HepG2 (cell line): ENCODE measurements at regions not wholly inside any gene's neighbourhood (a gene's known extent, or its start where the extent isn't known, plus 50 kb on each side); places are given as distances from the start of the nearest gene placed in this dataset.

Experiments used
- ATAC-seq: fragments of 200-7000 bp; cut with Tn5 transposase; 3 replicates; pipeline ENCODE4 v1.9.1; 2020; ENCODE audit warnings: mild to moderate bottlenecking, moderate library complexity
- BruUV-seq: library from RNA; stranded (reverse); fragments of 400-500 nt; replicated peaks from 2 replicates; lab custom pipeline; 2021; lab: Mats Ljungman, UMichigan
- CTCF ChIA-PET: fragments of 300-600 bp; formaldehyde crosslinking; extraction: SDS; loops from one replicate; lab custom pipeline; 2021; ENCODE audit warnings: low total read pairs, inconsistent platforms, low intra/inter-chr PET ratio; lab: Yijun Ruan, JAX
- POLR2A ChIA-PET: fragments of 350-600 bp; sonication (Branson Sonifier 250); formaldehyde crosslinking; loops from one replicate; lab custom pipeline; 2020; ENCODE audit warnings: antibody characterized with exemption, inconsistent platforms; lab: Yijun Ruan, JAX
- DNase-seq: peaks from one replicate; pipeline ENCODE4 v3.0.0-alpha.2; 2015; ENCODE audit warnings: low spot score
- FAIRE-seq: peaks from 3 replicates; lab custom pipeline; 2011; peaks lifted over from hg19 to GRCh38; lab: Jason Lieb, UNC
- H2AFZ ChIP-seq: one replicate; pipeline ENCODE4 v1.6.1; 2011; ENCODE audit warnings: low read length, inconsistent platforms
- H3K27ac ChIP-seq: fragments of 300-600 bp; 3 replicates; pipeline ENCODE4 v1.8.0; 2011; ENCODE audit warnings: mixed run types, mild to moderate bottlenecking, mixed read lengths, low read length, inconsistent platforms; ENCODE audit not compliant: insufficient read depth; ENCODE audit errors: extremely low read length
- H3K27me3 ChIP-seq, 2 experiments: fragments of 200-600 bp in 1 of 2; 2 replicates in 1 of 2; 3 replicates in 1 of 2; pipeline versions ENCODE4 v1.6.0 to v1.8.0; 2011; ENCODE audit warnings: low read length in 2 of 2, mild to moderate bottlenecking in 2 of 2, moderate library complexity in 2 of 2, inconsistent platforms in 1 of 2; ENCODE audit not compliant: insufficient read depth in 2 of 2, control insufficient read depth in 1 of 2
- H3K36me3 ChIP-seq, 2 experiments: fragments of 200-600 bp in 1 of 2; replicated peaks in 1 of 2; 2 replicates in 1 of 2; 3 replicates in 1 of 2; pipeline versions ENCODE4 v1.5.1 to v1.8.0; 2011; ENCODE audit warnings: low read length in 2 of 2, inconsistent platforms in 1 of 2; ENCODE audit not compliant: insufficient read depth in 2 of 2, control insufficient read depth in 1 of 2
- H3K4me1 ChIP-seq: 2 replicates; pipeline ENCODE4 v1.5.1; 2012; ENCODE audit warnings: low read length, inconsistent platforms; ENCODE audit not compliant: insufficient read depth
- H3K4me2 ChIP-seq: 2 replicates; pipeline ENCODE4 v1.6.0; 2011; ENCODE audit warnings: low read depth, low read length, inconsistent platforms
- H3K4me3 ChIP-seq, 3 experiments: fragments of 200-600 bp in 1 of 3; sonication (generic), shearing (Covaris generic) in 1 of 3; replicated peaks in 1 of 3; 2 replicates each; pipeline ENCODE4 v1.5.1; 2011 to 2016; ENCODE audit warnings: low read length in 3 of 3, inconsistent platforms in 2 of 3, low read depth in 2 of 3, mild to moderate bottlenecking in 2 of 3, control low read depth in 1 of 3, mixed read lengths in 1 of 3; ENCODE audit not compliant: insufficient read depth in 1 of 3
- H3K79me2 ChIP-seq: one replicate; pipeline ENCODE4 v1.6.1; 2011; ENCODE audit warnings: low read length, inconsistent platforms; ENCODE audit not compliant: insufficient read depth
- H3K9ac ChIP-seq: 2 replicates; pipeline ENCODE4 v1.6.0; 2011; ENCODE audit warnings: mild to moderate bottlenecking, low read depth, low read length, inconsistent platforms; ENCODE audit not compliant: insufficient read depth
- H3K9me3 ChIP-seq: 2 replicates; pipeline ENCODE4 v1.5.1; 2012; ENCODE audit warnings: mild to moderate bottlenecking, low read length
- H4K20me1 ChIP-seq: 2 replicates; pipeline ENCODE4 v1.6.0; 2011; ENCODE audit warnings: inconsistent platforms, mild to moderate bottlenecking, low read length, moderate library complexity; ENCODE audit not compliant: insufficient read depth
- ATF5 ChIP-seq: sonication (generic); formaldehyde crosslinking; IDR thresholded peaks from 2 replicates; pipeline ENCODE4 v1.4.0; 2020; ENCODE audit warnings: mild to moderate bottlenecking, low read depth, missing genetic modification reagents
- CEBPB ChIP-seq: IDR thresholded peaks from 2 replicates; pipeline ENCODE4 v1.6.1; 2011; ENCODE audit warnings: low read depth, low read length, improper control_type of control experiment, borderline replicate concordance
- CEBPG ChIP-seq: IDR thresholded peaks from 2 replicates; pipeline ENCODE4 v1.6.1; 2016
- ISL2 ChIP-seq: sonication (generic); formaldehyde crosslinking; IDR thresholded peaks from 2 replicates; pipeline ENCODE4 v1.5.0; 2020; ENCODE audit warnings: missing genetic modification reagents
- SYNCRIP ChIP-seq: fragments of 200-400 bp; formaldehyde crosslinking; IDR thresholded peaks from 2 replicates; pipeline ENCODE4 v1.6.1; 2018; ENCODE audit warnings: mild to moderate bottlenecking, low read depth, low read length; ENCODE audit not compliant: insufficient read depth
- ZMAT5 ChIP-seq: sonication (generic); formaldehyde crosslinking; IDR thresholded peaks from 2 replicates; pipeline ENCODE4 v1.5.0; 2020; ENCODE audit warnings: mild to moderate bottlenecking, low read depth, missing genetic modification reagents, borderline replicate concordance
- ZNF614 ChIP-seq: IDR thresholded peaks from 2 replicates; pipeline ENCODE4 v1.6.1; 2018; ENCODE audit warnings: missing biosample characterization, missing genetic modification reagents, inconsistent platforms, borderline replicate concordance
- ZNF816 ChIP-seq: sonication (generic); formaldehyde crosslinking; IDR thresholded peaks from 2 replicates; pipeline ENCODE4 v1.8.0; 2022; ENCODE audit warnings: missing genetic modification reagents, mild to moderate bottlenecking, borderline replicate concordance
- ZNF83 ChIP-seq: sonication (generic); formaldehyde crosslinking; IDR thresholded peaks from 2 replicates; pipeline ENCODE4 v1.4.0; 2020; ENCODE audit warnings: missing genetic modification reagents, mild to moderate bottlenecking, borderline replicate concordance
- ZNF878 ChIP-seq: sonication (generic); formaldehyde crosslinking; IDR thresholded peaks from 2 replicates; pipeline ENCODE4 v1.8.1; 2023; ENCODE audit warnings: mild to moderate bottlenecking, missing genetic modification reagents, moderate library complexity
- WGBS: methylation state at CpG from one replicate; pipeline ENCODE4 v1.1.6; 2017; ENCODE audit warnings: low lambda C conversion rate; 5-methylcytosine and 5-hydroxymethylcytosine counted together
- in situ Hi-C: cut with HindIII; loops from 2 replicates; pipeline ENCODE4 v1.10.0; 2017; ENCODE audit warnings: low pct_unique_long_range_greater_than_20kb; ENCODE audit not compliant: extremely low pct_ligation_motif_present
- intact Hi-C: fragments of 100-400 bp; cut with micrococcal nuclease; formaldehyde crosslinking; loops from one replicate; pipeline ENCODE4 v1.10.0; 2022; ENCODE audit not compliant: unreplicated experiment
- TF ChIP-seq, protein P1 (sequence below): IDR thresholded peaks from 2 replicates; pipeline ENCODE4 v1.6.1; 2012; ENCODE audit warnings: low read length, improper control_type of control experiment
- TF ChIP-seq, protein P2 (sequence below): sonication (generic); formaldehyde crosslinking; IDR thresholded peaks from 2 replicates; pipeline ENCODE4 v1.8.0; 2022; ENCODE audit warnings: mild to moderate bottlenecking, missing genetic modification reagents; ENCODE audit not compliant: insufficient replicate concordance

DNA sequence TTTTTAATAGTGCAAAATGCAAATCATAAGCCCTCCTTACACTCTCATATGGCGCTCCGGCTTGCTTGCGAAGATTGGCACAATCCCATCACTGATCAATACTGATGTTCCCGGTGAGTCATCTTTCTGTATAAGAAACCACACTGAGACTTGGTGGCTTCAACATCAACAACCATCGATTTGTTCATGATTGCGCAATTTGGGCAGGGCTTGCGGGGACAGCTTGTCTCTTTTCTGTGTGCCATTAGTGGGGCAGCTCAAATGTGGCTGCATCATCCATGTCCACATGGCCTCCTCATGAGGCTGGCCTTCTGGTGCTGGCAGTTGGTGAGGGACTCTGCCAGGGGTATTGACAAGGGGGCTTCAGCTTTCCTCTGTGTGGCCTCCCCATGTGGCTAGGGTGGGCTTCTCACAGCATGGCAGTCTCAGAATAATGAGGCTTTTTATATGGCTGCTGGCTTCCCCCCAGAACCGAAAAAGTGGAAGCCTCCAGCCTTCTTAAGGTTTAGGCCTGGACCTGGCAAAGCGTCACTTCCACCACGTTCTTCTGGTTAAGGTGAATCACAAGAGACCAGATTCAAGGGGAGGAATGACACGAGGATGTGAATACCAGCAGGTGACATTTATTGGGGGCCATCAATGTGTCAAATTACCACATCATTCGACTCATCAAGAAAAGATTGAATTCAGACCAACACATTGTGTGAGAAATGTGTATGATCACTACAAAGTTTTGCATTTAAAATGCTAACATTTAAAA, 79.5 kb upstream of the NFIL3 start:
- no peaks in the 10 kb centered on the region for H3K9me3 ChIP-seq
- H4K20me1 ChIP-seq: no peaks in the 10 kb centered on the region
- ATAC-seq (no peak), FAIRE-seq (no peak), DNase-seq (no peak)
- POLR2A ChIA-PET: no interaction called here
- H2AFZ ChIP-seq: no peak overlapping the region
- H3K79me2 ChIP-seq: no peaks in the 10 kb centered on the region
- 56% methylated on average over 9 of the region's 12 CpGs for WGBS
- H3K4me3 ChIP-seq: no peak overlapping the region
- H3K9ac ChIP-seq: no peak overlapping the region
- no peak overlapping the region for H3K4me2 ChIP-seq
- BruUV-seq: no TSS peak
- intact Hi-C loops: no loop called here
- no peaks in the 10 kb centered on the region for H3K36me3 ChIP-seq
- in situ Hi-C loops: no loop called here
- peak; percentile 68 for TF ChIP-seq CEBPG (CRISPR knock-in tag)
- no peak for TF ChIP-seq SYNCRIP
- peak; percentile 94 for TF ChIP-seq CEBPB
- CTCF ChIA-PET: no interaction called here
- no peaks in the 10 kb centered on the region for H3K4me1 ChIP-seq
- H3K27ac ChIP-seq: no peak overlapping the region
- H3K27me3 ChIP-seq: peaks cover 0 to 2% of the 10 kb centered on the region in 2 experiments; a peak in 1 of 5 replicates

DNA sequence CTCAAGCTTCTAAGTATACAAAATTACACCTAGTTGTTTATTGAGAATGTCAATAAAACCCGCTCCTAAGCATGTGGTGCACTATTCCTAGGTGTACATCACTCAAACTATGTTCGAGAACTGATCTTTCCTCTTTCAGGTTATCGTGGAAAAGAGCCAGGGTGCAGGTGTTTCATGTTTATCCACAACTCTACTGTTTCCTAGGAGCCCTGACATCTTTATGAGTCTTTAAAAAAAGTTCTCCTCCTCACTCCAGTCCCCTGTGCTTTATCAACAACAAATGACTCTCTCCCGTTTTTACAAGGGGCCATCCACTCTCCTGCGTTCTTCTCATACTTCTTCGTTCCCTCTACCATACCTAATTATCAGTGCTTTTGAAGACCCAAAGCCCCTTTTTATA, 78.8 kb upstream of the NFIL3 start:
- DNase-seq (no peak), ATAC-seq (no peak), FAIRE-seq (no peak)
- no peaks in the 10 kb centered on the region for H3K4me1 ChIP-seq
- no peaks in the 10 kb centered on the region for H3K36me3 ChIP-seq
- peaks cover 0 to 2% of the 10 kb centered on the region in 2 experiments; a peak in 1 of 5 replicates for H3K27me3 ChIP-seq
- ChIA-PET CTCF (no interaction called here), POLR2A (no interaction called here)
- H3K4me3 ChIP-seq: no peak overlapping the region
- no peak overlapping the region for H3K4me2 ChIP-seq
- no peaks in the 10 kb centered on the region for H3K79me2 ChIP-seq
- 32% methylated on average over 6 of the region's 6 CpGs for WGBS
- no peak overlapping the region for H3K9ac ChIP-seq
- intact Hi-C loops (no loop called here), in situ Hi-C loops (no loop called here)
- no peak overlapping the region for H2AFZ ChIP-seq
- BruUV-seq: no TSS peak
- no peaks in the 10 kb centered on the region for H3K9me3 ChIP-seq
- H4K20me1 ChIP-seq: no peaks in the 10 kb centered on the region
- H3K27ac ChIP-seq: no peak overlapping the region
- TF ChIP-seq ISL2 (CRISPR knock-in tag) (no peak), ZNF83 (CRISPR knock-in tag) (no peak), ZNF816 (no peak), ZNF878 (CRISPR knock-in tag) (no peak), ZMAT5 (CRISPR knock-in tag) (no peak), ZNF614 (no peak), ATF5 (CRISPR knock-in tag) (no peak)
- TF ChIP-seq, protein P1, sequence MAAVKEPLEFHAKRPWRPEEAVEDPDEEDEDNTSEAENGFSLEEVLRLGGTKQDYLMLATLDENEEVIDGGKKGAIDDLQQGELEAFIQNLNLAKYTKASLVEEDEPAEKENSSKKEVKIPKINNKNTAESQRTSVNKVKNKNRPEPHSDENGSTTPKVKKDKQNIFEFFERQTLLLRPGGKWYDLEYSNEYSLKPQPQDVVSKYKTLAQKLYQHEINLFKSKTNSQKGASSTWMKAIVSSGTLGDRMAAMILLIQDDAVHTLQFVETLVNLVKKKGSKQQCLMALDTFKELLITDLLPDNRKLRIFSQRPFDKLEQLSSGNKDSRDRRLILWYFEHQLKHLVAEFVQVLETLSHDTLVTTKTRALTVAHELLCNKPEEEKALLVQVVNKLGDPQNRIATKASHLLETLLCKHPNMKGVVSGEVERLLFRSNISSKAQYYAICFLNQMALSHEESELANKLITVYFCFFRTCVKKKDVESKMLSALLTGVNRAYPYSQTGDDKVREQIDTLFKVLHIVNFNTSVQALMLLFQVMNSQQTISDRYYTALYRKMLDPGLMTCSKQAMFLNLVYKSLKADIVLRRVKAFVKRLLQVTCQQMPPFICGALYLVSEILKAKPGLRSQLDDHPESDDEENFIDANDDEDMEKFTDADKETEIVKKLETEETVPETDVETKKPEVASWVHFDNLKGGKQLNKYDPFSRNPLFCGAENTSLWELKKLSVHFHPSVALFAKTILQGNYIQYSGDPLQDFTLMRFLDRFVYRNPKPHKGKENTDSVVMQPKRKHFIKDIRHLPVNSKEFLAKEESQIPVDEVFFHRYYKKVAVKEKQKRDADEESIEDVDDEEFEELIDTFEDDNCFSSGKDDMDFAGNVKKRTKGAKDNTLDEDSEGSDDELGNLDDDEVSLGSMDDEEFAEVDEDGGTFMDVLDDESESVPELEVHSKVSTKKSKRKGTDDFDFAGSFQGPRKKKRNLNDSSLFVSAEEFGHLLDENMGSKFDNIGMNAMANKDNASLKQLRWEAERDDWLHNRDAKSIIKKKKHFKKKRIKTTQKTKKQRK: no peak
- TF ChIP-seq, protein P2, sequence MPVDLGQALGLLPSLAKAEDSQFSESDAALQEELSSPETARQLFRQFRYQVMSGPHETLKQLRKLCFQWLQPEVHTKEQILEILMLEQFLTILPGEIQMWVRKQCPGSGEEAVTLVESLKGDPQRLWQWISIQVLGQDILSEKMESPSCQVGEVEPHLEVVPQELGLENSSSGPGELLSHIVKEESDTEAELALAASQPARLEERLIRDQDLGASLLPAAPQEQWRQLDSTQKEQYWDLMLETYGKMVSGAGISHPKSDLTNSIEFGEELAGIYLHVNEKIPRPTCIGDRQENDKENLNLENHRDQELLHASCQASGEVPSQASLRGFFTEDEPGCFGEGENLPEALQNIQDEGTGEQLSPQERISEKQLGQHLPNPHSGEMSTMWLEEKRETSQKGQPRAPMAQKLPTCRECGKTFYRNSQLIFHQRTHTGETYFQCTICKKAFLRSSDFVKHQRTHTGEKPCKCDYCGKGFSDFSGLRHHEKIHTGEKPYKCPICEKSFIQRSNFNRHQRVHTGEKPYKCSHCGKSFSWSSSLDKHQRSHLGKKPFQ (CRISPR knock-in tag): no peak
